Adipose tissue (tissue), 3 donors: ENCODE measurements at regions not wholly inside any gene's neighbourhood (a gene's known extent, or its start where the extent isn't known, plus 50 kb on each side); places are given as distances from the start of the nearest gene placed in this dataset.
"Not testable (repeated sequence)": the region's sequence is repeated elsewhere in the genome, so short reads cannot be mapped to it uniquely, and the experiment has no call there.

Experiments
- H3K27ac ChIP-seq: one replicate; pipeline ENCODE4 v1.5.1; 2013; ENCODE audit warnings: low read depth, low read length
- WGBS, 3 donors: extraction: QIAGEN DNeasy Blood & Tissue Kit; methylation state at CpG; one replicate each; pipeline ENCODE4 v1.1.7; 2013; 5-methylcytosine and 5-hydroxymethylcytosine counted together
- donor health status: healthy with polysubstance abuse.
- donor health status: Bipolar disorder and iron deficiency.
- donor health status: healthy.

DNA sequence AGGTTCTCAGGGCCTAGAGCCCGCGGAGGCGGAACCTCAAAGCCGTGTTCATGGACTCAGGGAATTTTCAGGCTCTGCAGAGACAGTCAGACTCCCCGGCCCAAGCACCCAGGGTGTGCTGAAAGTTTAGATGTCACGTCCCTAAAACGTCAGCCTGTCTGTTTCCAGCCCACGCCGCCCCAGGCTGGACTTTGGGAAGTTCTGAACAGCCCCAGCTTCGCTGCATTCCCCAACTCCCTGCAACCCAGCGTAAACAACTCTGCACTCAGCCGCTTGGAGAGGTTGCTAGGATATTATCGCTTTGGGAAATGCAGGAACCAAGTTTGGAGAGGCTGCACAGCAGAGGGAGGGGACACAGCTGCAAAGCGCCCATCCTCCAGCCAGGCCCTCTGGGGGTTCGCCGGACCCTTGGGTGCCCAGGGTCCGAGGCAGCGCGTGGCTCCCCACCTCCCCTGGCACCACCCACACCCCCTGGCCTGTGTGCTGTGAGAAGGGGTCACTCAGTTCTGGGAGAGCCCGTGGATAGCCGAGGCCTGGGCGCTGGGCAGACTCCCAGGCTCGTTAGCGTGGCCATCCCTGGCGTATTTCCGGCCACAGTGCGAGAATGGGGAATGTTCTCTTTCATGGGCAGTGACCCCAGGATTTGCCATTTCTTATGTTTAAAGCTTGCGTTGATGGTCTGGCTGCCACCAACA is 120.5 kb upstream of the FGF3 start:
- WGBS, 3 donors = 16 to 37% (median 35%) methylated on average over 28 of the region's 28 CpGs
- H3K27ac ChIP-seq = peak overlapping the region; percentile 54

DNA sequence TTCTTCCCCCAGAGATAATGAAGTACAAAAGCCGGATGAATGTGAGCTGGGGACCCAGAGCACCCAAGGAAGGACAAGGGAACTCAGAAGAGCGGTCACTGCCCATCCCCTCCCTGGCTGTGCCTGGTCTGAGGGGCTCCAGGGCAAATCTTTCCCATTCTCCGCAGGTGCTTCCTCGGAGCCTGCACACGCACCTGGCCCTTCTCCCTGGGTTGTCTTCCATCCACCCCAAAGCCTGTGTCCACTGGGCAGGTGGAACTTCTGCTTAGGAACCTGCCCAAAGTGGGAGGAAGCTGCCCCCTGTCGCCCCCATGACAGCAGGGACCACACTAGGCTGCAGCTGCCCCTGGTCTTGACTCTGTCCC is 121.0 kb upstream of the FGF3 start:
- no peak overlapping the region for H3K27ac ChIP-seq
- 62 to 79% (median 76%) methylated on average over 6 of the region's 6 CpGs for WGBS, 3 donors

DNA sequence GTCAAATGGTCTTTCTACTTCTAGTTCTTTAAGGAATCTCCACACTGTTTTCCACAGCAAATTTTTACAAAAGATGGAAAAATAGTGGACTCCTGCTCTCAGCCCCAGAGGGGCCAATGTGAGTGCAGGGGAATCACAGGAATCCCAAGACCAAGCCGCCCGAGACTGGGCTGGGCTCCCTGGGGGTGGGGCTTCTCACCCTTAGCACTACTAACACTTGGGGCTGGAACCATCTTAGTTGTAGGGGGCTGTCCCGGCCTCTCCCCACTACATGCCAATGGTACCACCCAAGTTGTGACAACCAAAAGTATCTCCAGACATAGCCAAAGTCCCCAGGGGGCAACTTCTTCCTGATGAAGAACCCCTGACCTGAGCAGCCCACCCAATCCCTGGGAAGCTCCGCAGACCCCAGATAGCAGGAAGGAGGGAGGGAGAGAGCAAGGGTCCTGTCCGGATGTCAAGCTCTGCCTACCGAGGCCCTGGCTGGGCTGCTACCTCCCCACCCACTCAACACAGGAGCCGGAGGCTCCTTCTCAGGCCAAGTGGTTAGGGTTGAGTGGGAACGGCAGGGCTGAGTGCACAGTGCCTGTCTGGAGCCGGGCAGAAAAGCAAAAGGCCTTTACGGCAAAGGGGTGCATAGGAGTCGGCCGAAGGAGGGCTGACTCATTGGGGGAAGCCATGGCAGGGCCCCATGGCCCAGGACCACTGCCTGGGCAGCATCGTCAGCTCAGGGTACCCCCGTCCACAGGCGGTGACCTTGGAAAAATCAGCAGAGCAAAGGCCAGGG is 122.5 kb upstream of the FGF3 start:
- WGBS, 3 donors = 69 to 81% (median 80%) methylated on average over 15 of the region's 15 CpGs
- H3K27ac ChIP-seq = no peak overlapping the region

DNA sequence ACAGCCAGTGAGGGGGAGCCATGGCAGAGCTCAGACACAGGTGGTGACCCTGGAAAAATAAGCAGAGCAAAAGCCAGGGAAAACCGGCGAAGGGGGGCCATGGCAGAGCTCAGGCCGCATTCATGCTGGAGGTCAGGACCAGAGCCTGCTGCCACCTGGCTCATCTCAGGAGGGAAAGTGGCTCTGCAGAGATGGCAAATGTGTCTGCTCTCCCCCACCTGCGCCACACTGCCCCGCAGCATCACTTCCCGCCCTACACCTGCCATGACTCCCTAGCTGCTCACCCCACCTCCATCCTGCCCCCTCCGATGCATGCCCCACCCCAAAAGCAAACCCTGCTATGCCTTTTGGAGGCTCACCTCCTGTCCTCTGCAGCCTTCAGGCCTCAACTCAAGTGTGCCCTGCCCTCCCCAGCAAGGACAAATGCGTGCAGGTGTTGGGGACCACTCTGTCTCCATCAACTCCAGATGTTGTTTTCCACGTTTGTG is 123.2 kb upstream of the FGF3 start:
- no peak overlapping the region for H3K27ac ChIP-seq
- WGBS, 3 donors = 80 to 94% (median 89%) methylated on average over 9 of the region's 9 CpGs

DNA sequence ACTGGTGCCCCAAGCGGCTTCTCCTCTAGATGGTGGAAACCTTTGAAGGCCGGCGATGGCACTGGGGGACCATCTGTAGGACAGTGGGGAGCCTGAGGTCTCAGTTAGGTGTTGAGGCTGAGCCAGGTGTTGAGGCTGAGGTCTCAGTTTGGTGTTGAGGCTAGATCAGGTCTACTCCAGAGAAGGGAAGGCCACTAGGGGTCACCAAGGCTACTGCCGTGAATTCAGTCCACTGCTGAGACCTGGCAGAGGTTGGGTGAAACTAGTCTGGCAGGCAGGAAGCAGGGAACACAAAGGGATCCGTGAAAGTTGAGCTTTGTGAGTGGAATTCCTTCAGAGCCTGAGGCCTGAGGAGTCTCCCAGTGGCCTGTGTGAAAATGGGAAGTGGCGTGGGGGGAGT is 123.8 kb upstream of the FGF3 start:
- 67 to 74% (median 70%) methylated on average over 6 of the region's 6 CpGs for WGBS, 3 donors
- H3K27ac ChIP-seq = no peak overlapping the region

DNA sequence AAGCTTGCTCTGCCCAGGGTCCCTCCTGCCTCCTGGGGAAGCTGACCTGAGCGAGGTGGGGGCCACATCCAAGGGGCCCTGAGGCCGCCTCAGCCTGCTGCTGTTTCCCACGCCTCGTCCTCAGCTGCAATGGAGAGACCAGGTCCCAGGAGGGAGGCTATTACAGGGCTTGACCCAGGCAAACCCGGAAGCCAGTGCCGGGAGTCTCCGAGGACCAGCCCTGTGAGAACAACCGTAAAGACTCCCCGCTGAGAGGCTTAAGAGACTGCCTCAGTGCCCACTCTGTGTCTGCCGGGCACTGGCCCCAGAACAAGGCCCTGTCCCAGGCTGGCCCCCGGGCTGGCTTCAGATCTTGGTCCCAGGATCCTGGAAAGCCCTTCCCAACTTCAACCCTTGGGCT is 124.3 kb upstream of the FGF3 start:
- no peak overlapping the region for H3K27ac ChIP-seq
- WGBS, 3 donors = 61 to 80% (median 65%) methylated on average over 11 of the region's 11 CpGs

DNA sequence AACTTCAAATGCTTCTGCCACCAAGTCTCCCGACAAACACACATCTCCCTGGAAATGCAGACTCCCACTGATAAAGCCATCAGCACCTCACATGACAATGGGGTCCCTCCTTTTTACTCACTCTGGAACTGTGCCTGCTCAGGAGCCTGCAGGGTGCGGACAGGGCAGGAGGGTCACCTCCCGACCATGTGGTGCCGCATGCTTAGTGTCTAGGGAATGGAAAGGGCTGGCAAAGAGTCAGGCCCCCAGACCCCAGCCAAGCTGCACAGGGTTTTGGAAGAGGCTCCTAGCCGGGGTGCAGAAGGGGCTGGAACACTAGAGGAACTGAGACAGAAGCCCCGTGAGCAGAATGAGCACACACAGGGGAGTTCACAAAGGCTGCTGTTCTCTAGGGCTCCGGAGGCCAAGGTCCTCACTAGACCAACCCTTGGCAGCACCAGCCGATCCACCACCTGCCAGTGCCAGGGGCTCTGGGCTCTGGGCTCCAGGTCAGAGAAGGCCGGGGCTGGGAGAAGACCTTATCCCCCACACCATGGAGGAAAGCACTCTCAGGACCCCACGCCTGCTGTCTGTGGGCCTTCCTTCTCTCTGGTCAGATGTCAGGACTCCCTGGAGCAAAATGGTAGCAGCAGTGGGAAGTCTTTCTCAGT is 125.1 kb upstream of the FGF3 start:
- WGBS, 3 donors = 81% methylated on average over 10 of the region's 10 CpGs
- no peak overlapping the region for H3K27ac ChIP-seq

DNA sequence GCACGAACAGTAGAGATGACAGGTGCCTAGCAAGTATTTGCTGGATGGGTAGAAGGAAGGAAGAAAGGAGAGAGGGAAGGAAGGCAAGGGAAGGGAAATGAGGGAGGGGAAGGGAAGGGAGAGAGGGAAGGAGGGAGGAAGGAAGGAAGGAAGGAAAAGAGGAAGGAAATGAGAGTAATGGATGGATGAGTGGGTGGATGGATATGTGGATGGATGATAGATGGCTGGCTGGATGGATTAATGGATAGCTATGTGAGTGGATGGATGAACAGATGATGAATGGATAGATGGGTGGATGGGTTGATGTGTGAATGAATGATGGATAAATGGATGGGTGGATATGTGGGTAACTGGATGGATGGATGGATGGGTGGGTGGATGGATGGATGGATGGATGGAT is 125.9 kb upstream of the FGF3 start:
- H3K27ac ChIP-seq = no peak overlapping the region
- 85 to 88% (median 87%) methylated on average over 1 of the region's 1 CpG for WGBS, 3 donors

DNA sequence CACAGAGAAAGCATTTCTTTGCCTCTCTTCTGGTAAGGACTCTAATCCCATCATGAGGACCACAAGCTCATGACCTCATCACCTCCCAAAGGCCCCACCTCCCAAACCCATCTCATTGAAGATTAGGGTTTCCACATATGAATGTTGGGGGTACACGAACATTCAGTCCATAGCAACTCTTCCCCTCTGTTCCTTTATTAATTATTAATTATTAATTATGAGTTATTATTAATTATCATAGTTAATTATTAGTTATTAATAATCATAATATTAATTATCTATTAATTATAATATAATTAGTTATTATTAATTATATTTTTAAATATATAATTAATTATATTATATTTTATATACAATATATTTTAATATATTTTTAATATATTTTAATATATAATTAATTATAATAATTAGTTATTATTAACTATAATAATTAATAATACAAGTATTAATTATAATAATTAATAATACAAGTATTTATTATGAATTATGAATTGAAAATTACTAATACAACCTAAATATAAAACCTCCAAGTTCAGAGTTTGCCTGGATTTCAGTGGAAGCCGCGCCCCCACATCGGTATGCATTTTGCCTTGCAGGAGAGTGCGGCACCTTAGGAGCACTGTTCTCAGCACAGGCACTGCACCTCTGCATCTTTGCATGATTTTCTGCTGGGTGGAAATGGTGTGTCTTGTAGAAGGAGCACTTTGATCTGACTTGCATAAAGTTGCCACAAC is 128.0 kb upstream of the FGF3 start:
- 91 to 96% (median 92%) methylated on average over 5 of the region's 5 CpGs for WGBS, 3 donors
- H3K27ac ChIP-seq = no peak overlapping the region

DNA sequence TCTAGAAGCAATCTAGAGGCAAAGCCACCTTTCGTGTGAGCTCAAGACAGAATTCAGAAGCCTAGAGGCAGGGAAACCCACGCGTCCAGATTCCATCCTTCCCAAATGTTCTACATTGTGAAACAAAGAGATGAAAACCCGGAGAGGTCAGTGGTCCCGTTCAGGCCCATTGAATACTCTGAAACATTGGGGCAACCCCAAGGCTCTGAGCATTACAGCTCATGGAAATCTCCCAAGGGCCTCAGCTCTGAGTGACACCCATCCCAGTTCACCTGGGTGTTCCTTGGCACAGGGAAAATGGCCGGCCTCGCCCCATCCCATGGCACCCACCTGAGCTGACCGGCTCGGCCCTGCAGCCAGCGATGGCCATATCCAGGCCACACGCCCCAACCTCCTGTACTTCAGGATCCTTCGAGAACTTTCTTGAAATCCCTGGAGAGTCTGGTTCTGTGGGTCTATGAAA is 128.6 kb upstream of the FGF3 start:
- no peak overlapping the region for H3K27ac ChIP-seq
- WGBS, 3 donors = 86 to 92% (median 90%) methylated on average over 12 of the region's 12 CpGs

DNA sequence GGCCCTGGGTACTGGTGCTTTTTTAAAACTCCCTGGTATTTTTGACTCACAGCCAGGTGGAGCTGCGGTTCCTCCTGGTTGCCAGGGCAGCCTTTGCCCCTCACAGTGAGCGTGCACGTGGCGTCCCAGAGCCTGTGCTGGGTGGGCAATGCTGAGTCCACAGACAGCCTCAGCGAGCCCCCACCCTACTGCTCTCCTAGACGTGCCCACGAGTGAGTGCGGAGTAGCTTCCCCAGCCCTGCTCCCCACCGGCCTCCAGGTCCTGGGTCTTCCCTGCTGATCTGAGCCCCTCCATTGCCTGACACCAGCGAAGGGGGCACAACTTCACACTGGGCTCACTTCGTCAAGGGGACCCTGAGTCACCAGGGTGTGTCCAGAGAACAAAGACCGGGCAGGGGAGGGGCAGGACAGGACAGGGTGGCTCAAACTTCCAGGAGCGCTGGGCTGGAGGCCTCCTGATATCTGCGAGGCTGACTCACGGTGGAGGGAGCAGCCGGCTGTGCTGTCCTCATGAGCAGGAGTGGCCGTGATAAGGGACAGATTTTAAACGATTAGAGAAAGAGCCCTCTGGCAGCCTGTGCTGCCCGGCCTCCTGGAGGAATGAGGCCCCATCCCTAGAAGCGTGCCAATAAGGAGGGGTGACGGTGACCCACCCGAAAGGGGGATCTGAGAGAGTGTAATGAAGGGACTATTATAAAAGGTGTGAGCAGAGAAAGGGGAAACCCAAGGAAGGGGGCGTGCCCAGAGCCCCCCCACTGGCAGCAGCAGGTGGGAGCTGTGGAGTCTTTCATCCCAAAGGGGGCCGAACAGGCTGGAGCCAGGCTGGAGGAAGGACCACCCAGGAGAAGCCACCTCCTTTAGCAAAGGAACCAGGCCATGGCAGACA is 129.3 kb upstream of the FGF3 start:
- H3K27ac ChIP-seq = no peak overlapping the region

DNA sequence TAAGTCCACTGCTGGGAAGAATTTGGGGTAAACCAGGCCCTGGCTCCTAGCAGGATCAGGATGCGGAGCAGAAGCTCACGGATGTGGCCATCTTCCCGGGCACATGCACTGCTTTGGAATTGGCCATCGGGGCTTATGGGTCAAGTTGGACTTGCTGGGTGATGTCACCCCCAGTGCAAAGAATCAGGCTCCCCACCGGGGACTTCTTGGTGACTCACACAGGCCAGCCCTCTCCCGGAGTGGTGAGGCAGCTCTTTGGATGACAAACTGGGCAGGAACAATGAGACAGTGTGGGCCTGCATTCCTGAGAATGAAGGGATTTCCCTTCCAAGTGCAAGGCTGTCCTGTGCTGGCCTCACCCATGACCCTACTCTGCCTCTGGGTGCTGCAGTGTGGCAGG is 128.8 kb upstream of the ANO1 start:
- H3K27ac ChIP-seq = no peak overlapping the region
- 62 to 67% (median 67%) methylated on average over 6 of the region's 6 CpGs for WGBS, 3 donors

More for the DNA sequence above, 129.3 kb upstream of the FGF3 start:
- 45 to 65% (median 60%) methylated on average over 24 of the region's 24 CpGs for WGBS, 3 donors

DNA sequence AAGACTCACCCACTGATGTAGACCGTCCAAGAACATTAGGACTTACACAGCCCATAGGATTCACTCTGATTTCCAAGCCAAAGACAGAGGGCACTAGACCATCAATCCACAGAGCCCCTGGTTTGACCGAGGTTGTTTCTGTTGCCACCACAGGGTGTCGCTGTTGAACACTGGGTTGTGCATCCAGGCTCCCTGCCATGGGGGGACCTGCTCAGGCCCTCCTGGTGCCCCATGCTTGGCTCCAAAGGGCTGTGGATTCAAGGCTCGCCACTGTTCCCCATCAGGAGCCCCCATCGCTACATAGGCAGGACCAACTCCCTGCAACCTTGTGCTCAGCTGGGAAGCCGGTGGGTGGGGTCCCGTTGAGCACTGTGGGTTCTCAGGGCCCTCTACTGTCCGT is 128.0 kb upstream of the ANO1 start:
- 59 to 72% (median 67%) methylated on average over 8 of the region's 8 CpGs for WGBS, 3 donors
- no peak overlapping the region for H3K27ac ChIP-seq

DNA sequence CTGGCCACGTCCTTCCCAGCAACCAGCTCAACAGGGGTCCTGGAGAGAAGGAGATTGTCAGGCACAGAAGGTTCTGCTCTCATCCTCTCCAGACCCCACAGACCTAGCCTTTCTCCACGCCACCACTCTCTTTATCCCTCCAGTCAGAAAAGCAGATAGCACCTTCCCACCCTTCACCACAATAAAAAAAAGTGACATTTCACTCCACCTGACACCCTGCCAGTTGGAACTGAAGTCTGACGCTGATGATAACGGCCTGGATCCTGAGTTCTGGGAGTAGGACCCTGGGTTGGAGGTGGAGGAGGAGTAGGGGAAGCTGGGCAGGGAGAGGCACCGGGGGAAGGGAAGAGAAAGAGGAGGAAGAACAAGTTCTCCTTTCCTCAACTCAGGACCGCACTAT is 127.5 kb upstream of the ANO1 start:
- 65 to 82% (median 71%) methylated on average over 6 of the region's 6 CpGs for WGBS, 3 donors

DNA sequence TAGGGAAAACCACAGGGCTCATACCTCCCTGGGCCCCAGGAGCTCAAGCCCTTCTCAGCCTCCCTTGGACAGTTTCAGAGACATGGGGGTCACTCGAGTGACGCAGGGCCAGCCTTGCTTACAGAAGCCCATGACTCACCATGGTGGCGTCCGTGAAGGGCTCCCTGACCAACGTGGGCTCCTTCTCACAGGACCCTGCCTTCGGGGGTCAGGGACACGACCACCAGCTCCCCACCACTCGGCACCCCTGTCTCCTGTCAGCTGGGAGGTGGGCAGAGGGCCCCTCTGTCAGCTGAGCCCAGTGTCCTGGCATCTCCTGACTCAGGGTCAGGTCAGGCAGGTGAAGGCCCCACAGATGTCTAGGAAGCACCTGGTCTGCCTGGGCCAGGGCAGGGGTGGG is 126.3 kb upstream of the ANO1 start:
- 87 to 89% (median 89%) methylated on average over 8 of the region's 8 CpGs for WGBS, 3 donors
- no peak overlapping the region for H3K27ac ChIP-seq

More for the DNA sequence above, 127.5 kb upstream of the ANO1 start:
- H3K27ac ChIP-seq = no peak overlapping the region

DNA sequence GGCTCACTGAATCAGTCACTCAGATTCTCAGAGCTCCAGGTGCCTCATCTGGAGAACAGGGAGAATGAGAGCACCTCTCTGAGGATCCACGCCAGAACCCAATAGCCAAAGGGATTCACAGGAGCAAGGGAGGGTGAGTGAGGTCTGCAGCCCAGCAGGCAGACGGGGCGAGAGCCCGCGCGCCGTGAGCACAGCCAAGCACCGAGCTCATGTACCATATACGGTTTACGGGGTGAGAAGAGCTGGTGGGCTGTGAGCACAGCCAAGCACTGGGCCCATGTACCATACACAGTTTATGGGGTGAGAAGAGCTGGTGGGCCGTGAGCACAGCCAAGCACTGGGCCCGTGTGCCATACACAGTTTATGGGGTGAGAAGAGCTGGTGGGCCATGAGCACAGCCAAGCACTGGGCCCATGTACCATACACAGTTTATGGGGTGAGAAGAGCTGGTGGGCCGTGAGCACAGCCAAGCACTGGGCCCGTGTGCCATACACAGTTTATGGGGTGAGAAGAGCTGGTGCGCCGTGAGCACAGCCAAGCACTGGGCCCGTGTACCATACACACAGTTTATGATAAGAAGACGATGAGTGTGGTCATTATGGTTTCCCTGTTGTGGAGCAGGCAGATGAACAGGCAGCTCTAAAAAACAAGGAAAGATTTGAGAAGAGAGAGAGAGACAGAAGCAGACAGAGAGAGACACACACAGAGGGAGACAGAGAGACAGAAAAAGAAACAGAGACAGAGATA is 125.7 kb upstream of the ANO1 start:
- WGBS, 3 donors = 83 to 91% (median 91%) methylated on average over 18 of the region's 18 CpGs
- H3K27ac ChIP-seq = not testable (repeated sequence)

DNA sequence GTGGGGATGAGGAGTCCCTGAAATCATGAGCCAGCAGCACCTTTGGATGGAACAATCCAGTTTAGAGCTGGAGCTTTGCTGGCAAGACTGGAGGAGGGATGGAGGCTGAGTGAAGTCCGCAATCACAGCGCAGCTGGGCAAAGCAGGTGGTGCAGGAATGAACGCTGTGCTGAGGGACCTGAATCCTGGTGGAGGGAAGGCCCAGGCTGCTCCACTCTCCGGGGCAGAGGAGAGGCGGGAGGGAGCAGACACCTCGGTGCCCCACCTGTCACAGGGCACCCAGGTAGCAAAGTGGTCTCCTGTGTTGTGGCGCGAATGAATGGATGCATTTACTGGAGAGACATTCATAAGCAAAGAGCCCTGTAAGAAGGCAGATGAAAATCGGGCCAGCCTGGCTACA is 124.8 kb upstream of the ANO1 start:
- WGBS, 3 donors = 64 to 88% (median 87%) methylated on average over 9 of the region's 9 CpGs
- H3K27ac ChIP-seq = no peak overlapping the region
